GM12878 (cell line): ENCODE measurements at regions not wholly inside any gene's neighbourhood (a gene's known extent, or its start where the extent isn't known, plus 50 kb on each side); places are given as distances from the start of the nearest gene placed in this dataset.

Experiments used
- ATAC-seq: fragments of 200-7000 bp; cut with Tn5 transposase; 3 replicates; pipeline ENCODE4 v1.9.1; 2020; ENCODE audit warnings: mild to moderate bottlenecking, moderate library complexity
- BruUV-seq: library from RNA; stranded (reverse); fragments of 400-500 nt; replicated peaks from 2 replicates; lab custom pipeline; 2021; lab: Mats Ljungman, UMichigan
- CTCF ChIA-PET: fragments of 300-600 bp; sonication (Branson Sonifier 250); formaldehyde crosslinking; extraction: SDS; loops from one replicate; lab custom pipeline; 2021; ENCODE audit warnings: inconsistent platforms; lab: Yijun Ruan, JAX
- POLR2A ChIA-PET: fragments of 350-600 bp; formaldehyde crosslinking; extraction: SDS; loops from one replicate; lab custom pipeline; 2021; ENCODE audit warnings: inconsistent platforms; lab: Charles Lee
- RAD21 ChIA-PET: fragments of 300-600 bp; sonication (Branson Sonifier 250); formaldehyde crosslinking; loops from one replicate; lab custom pipeline; 2023; ENCODE audit warnings: antibody characterized with exemption; ENCODE audit not compliant: unreplicated experiment; lab: Charles Lee
- SMC1A ChIA-PET: fragments of 300-600 bp; sonication (Branson Sonifier 250); formaldehyde crosslinking; loops from one replicate; lab custom pipeline; 2023; ENCODE audit not compliant: unreplicated experiment, uncharacterized antibody; lab: Charles Lee
- DNase-seq: peaks from one replicate; pipeline ENCODE4 v3.0.0-alpha.2; 2011; ENCODE audit warnings: low read depth, low spot score
- FAIRE-seq: peaks from 3 replicates; lab custom pipeline; 2011; peaks lifted over from hg19 to GRCh38; lab: Jason Lieb, UNC
- H2AFZ ChIP-seq: 2 replicates; pipeline ENCODE4 v1.6.0; 2011; ENCODE audit warnings: low read depth, low read length, control low read depth; ENCODE audit not compliant: control insufficient read depth
- H3K27ac ChIP-seq: 2 replicates; pipeline ENCODE4 v1.5.1; 2011; ENCODE audit warnings: control low read depth; ENCODE audit not compliant: control insufficient read depth, insufficient read depth
- H3K27me3 ChIP-seq, 2 experiments: replicated peaks in 1 of 2; 2 replicates each; pipeline versions ENCODE4 v1.6.0 to v1.6.1; 2011; ENCODE audit warnings: low read length in 1 of 2; ENCODE audit not compliant: control insufficient read depth in 2 of 2, insufficient read depth in 2 of 2
- H3K36me3 ChIP-seq, 2 experiments: 2 replicates each; pipeline ENCODE4 v1.5.1; 2011; ENCODE audit warnings: low read length in 1 of 2; ENCODE audit not compliant: control insufficient read depth in 2 of 2, insufficient read depth in 2 of 2
- H3K4me1 ChIP-seq: 2 replicates; pipeline ENCODE4 v1.6.1; 2011; ENCODE audit warnings: mild to moderate bottlenecking, low read length, moderate library complexity, mixed read lengths; ENCODE audit not compliant: control insufficient read depth, insufficient read depth
- H3K4me2 ChIP-seq: 2 replicates; pipeline ENCODE4 v1.6.0; 2011; ENCODE audit warnings: control low read depth; ENCODE audit not compliant: control insufficient read depth, insufficient read depth
- H3K4me3 ChIP-seq: fragments of 200-600 bp; sonication (generic); 2 replicates; pipeline ENCODE4 v1.5.1; 2016
- H3K79me2 ChIP-seq: 2 replicates; pipeline ENCODE4 v1.6.0; 2011; ENCODE audit warnings: low read length; ENCODE audit not compliant: control insufficient read depth, insufficient read depth
- H3K9ac ChIP-seq: 2 replicates; pipeline ENCODE4 v1.8.0; 2011; ENCODE audit warnings: low read length, control low read depth, mixed read lengths; ENCODE audit not compliant: control insufficient read depth, insufficient read depth
- H3K9me3 ChIP-seq: replicated peaks from 3 replicates; pipeline ENCODE4 v1.5.1; 2011; ENCODE audit warnings: mild to moderate bottlenecking, low read length; ENCODE audit not compliant: control insufficient read depth, insufficient read depth
- H4K20me1 ChIP-seq: 2 replicates; pipeline ENCODE4 v1.6.0; 2011; ENCODE audit not compliant: control insufficient read depth, insufficient read depth
- E2F8 ChIP-seq: fragments of 450-650 bp; IDR thresholded peaks from 2 replicates; pipeline ENCODE4 v1.6.1; 2018; ENCODE audit warnings: mild to moderate bottlenecking, low read depth, moderate library complexity; ENCODE audit not compliant: partially characterized antibody
- REST ChIP-seq: IDR thresholded peaks from 2 replicates; pipeline ENCODE4 v1.6.1; 2012; ENCODE audit warnings: mild to moderate bottlenecking, low read depth, low read length
- WGBS: methylation state at CpG from one replicate; pipeline ENCODE4 v1.1.6; 2016; ENCODE audit warnings: low lambda C conversion rate; ENCODE audit not compliant: insufficient replicate concordance, insufficient coverage; ENCODE audit errors: missing lambda C conversion rate; 5-methylcytosine and 5-hydroxymethylcytosine counted together
- in situ Hi-C: fragments of 300-500 bp; cut with MboI; formaldehyde crosslinking; loops from 9 replicates; pipeline ENCODE4 v1.14.3; 2018; ENCODE audit warnings: mixed read lengths
- intact Hi-C: fragments of 100-400 bp; cut with micrococcal nuclease; formaldehyde crosslinking; loops from one replicate; pipeline ENCODE4 v1.14.2; 2022; ENCODE audit not compliant: unreplicated experiment

- 61% methylated on average over 2 of the region's 2 CpGs for whole genome bisulfite sequencing
- H3K4me1 ChIP-seq = peaks cover 8% of the 10 kb centered on the region; the same call in 1 of the 2 replicates
- no TSS peak for BruUV-seq
- H3K4me3 ChIP-seq = no peak overlapping the region
- intact Hi-C loops (no loop called here), in situ Hi-C loops (no loop called here)
- CTCF ChIA-PET = interaction anchor here (0.8 kb wide), 1 partner anchor 342 kb away, joined by 4 read pairs; no protein-coding TSS in a partner anchor
- RAD21 ChIA-PET = no interaction called here
- H3K27me3 ChIP-seq = no peaks in the 10 kb centered on the region
- H3K36me3 ChIP-seq = no peaks in the 10 kb centered on the region
- no peaks in the 10 kb centered on the region; the same call in 2 of the 3 replicates for H3K9me3 ChIP-seq
- H4K20me1 ChIP-seq = peaks cover 3% of the 10 kb centered on the region; the same call in 1 of the 2 replicates
- H3K27ac ChIP-seq = no peak overlapping the region
- no peak overlapping the region for H3K4me2 ChIP-seq
- DNase-seq = no peak
- TF ChIP-seq REST (peak; percentile 82), E2F8 (no peak)
- H3K79me2 ChIP-seq = peaks cover 36% of the 10 kb centered on the region
- no peak overlapping the region for H2AFZ ChIP-seq
- SMC1A ChIA-PET = no interaction called here
- no peak overlapping the region for H3K9ac ChIP-seq
- ATAC-seq = peak; percentile 38; the same call in 2 of the 3 replicates
- POLR2A ChIA-PET = no interaction called here
- no peak for FAIRE-seq
Measured at GRCh38 chr3:72397586-72397985, 450.7 kb downstream of the SHQ1 start.
